ENCODE measurements at regions not wholly inside any gene's neighbourhood (a gene's known extent, or its start where the extent isn't known, plus 50 kb on each side); places are given as distances from the start of the nearest gene placed in this dataset.
"Not testable (repeated sequence)": the region's sequence is repeated elsewhere in the genome, so short reads cannot be mapped to it uniquely, and the experiment has no call there.

GRCh38 chr1:60870269-60870865 is 212.0 kb upstream of the NFIA start:
- H3K4me3 ChIP-seq (ENCODE audit: low read depth, low read length): no peak overlapping the region
- no peak for DNase-seq (ENCODE audit: low read depth)

- H3K4me3 ChIP-seq (ENCODE audit: low read depth, low read length): no peak overlapping the region
- DNase-seq (ENCODE audit: low read depth): no peak
These were observed 213.3 kb upstream of the NFIA start for GRCh38 chr1:60868901-60869663.

GRCh38 chr1:60867782-60868181 is 214.6 kb upstream of the NFIA start:
- DNase-seq (ENCODE audit: low read depth): no peak
- no peak overlapping the region for H3K4me3 ChIP-seq (ENCODE audit: low read depth, low read length)

- peak; percentile 31 for DNase-seq (ENCODE audit: low read depth)
These were observed 215.3 kb upstream of the NFIA start for GRCh38 chr1:60866917-60867531.

GRCh38 chr1:60866226-60866900 is 216.0 kb upstream of the NFIA start:
- H3K4me3 ChIP-seq (ENCODE audit: low read depth, low read length): no peak overlapping the region
- no peak for DNase-seq (ENCODE audit: low read depth)

More at GRCh38 chr1:60866917-60867531, 215.3 kb upstream of the NFIA start:
- H3K4me3 ChIP-seq (ENCODE audit: low read depth, low read length): no peak overlapping the region

GRCh38 chr1:60865166-60865565 is 217.2 kb upstream of the NFIA start:
- H3K4me3 ChIP-seq (ENCODE audit: low read depth, low read length): no peak overlapping the region
- no peak for DNase-seq (ENCODE audit: low read depth)

GRCh38 chr1:60864722-60865121 is 217.6 kb upstream of the NFIA start:
- H3K4me3 ChIP-seq (ENCODE audit: low read depth, low read length): no peak overlapping the region
- no peak for DNase-seq (ENCODE audit: low read depth)

GRCh38 chr1:60863131-60863530 is 219.2 kb upstream of the NFIA start:
- no peak for DNase-seq (ENCODE audit: low read depth)
- no peak overlapping the region for H3K4me3 ChIP-seq (ENCODE audit: low read depth, low read length)

GRCh38 chr1:60861961-60862567 is 220.3 kb upstream of the NFIA start:
- H3K4me3 ChIP-seq (ENCODE audit: low read depth, low read length): no peak overlapping the region
- no peak for DNase-seq (ENCODE audit: low read depth)

GRCh38 chr1:60859111-60859510 is 223.2 kb upstream of the NFIA start:
- DNase-seq (ENCODE audit: low read depth): no peak

GRCh38 chr1:60857851-60858250 is 224.5 kb upstream of the NFIA start:
- no peak overlapping the region for H3K4me3 ChIP-seq (ENCODE audit: low read depth, low read length)
- no peak for DNase-seq (ENCODE audit: low read depth)

More at GRCh38 chr1:60859111-60859510, 223.2 kb upstream of the NFIA start:
- no peak overlapping the region for H3K4me3 ChIP-seq (ENCODE audit: low read depth, low read length)

- no peak for DNase-seq (ENCODE audit: low read depth)
- no peak overlapping the region for H3K4me3 ChIP-seq (ENCODE audit: low read depth, low read length)
These were observed 232.3 kb upstream of the NFIA start for GRCh38 chr1:60850084-60850483.

- no peak overlapping the region for H3K4me3 ChIP-seq (ENCODE audit: low read depth, low read length)
- no peak for DNase-seq (ENCODE audit: low read depth)
These were observed 233.0 kb upstream of the NFIA start for GRCh38 chr1:60849401-60849800.

GRCh38 chr1:60848583-60849188 is 233.7 kb upstream of the NFIA start:
- H3K4me3 ChIP-seq (ENCODE audit: low read depth, low read length): no peak overlapping the region
- DNase-seq (ENCODE audit: low read depth): no peak

- H3K4me3 ChIP-seq (ENCODE audit: low read depth, low read length): no peak overlapping the region
- DNase-seq (ENCODE audit: low read depth): no peak
These were observed 234.3 kb upstream of the NFIA start for GRCh38 chr1:60847855-60848582.

GRCh38 chr1:60847391-60847790 is 235.0 kb upstream of the NFIA start:
- no peak overlapping the region for H3K4me3 ChIP-seq (ENCODE audit: low read depth, low read length)
- DNase-seq (ENCODE audit: low read depth): no peak

GRCh38 chr1:60845659-60846058 is 236.7 kb upstream of the NFIA start:
- not testable (repeated sequence) for DNase-seq (ENCODE audit: low read depth); H3K4me3 ChIP-seq (ENCODE audit: low read depth, low read length)

GRCh38 chr1:60842304-60842703 is 240.1 kb upstream of the NFIA start:
- DNase-seq (ENCODE audit: low read depth): no peak
- no peak overlapping the region for H3K4me3 ChIP-seq (ENCODE audit: low read depth, low read length)

All from skeletal muscle cell (primary cell).